GM06990 (cell line): ENCODE measurements at regions not wholly inside any gene's neighbourhood (a gene's known extent, or its start where the extent isn't known, plus 50 kb on each side); places are given as distances from the start of the nearest gene placed in this dataset.
A peak's percentile ranks its signal among the peaks of the same experiment; 100 is the strongest.

Source experiments
- DNase-seq: peaks from one replicate; pipeline ENCODE4 v3.0.0-alpha.2; 2011; ENCODE audit not compliant: insufficient read length; ENCODE audit errors: extremely low read depth
- H3K27me3 ChIP-seq: replicated peaks from 2 replicates; pipeline ENCODE4 v1.6.0; 2011; ENCODE audit warnings: low read length; ENCODE audit not compliant: control insufficient read depth, insufficient read depth
- H3K36me3 ChIP-seq: 2 replicates; pipeline ENCODE4 v1.5.1; 2011; ENCODE audit warnings: low read length; ENCODE audit not compliant: control insufficient read depth, insufficient read depth
- H3K4me3 ChIP-seq: replicated peaks from 2 replicates; pipeline ENCODE4 v1.5.1; 2011; ENCODE audit warnings: low read depth, mild to moderate bottlenecking, control low read depth, low read length
- CTCF ChIP-seq: IDR thresholded peaks from 2 replicates; pipeline ENCODE4 v1.5.1; 2011; ENCODE audit warnings: low read length, control low read depth, mild to moderate bottlenecking, inconsistent platforms; ENCODE audit not compliant: insufficient read depth, poor library complexity, severe bottlenecking

DNA sequence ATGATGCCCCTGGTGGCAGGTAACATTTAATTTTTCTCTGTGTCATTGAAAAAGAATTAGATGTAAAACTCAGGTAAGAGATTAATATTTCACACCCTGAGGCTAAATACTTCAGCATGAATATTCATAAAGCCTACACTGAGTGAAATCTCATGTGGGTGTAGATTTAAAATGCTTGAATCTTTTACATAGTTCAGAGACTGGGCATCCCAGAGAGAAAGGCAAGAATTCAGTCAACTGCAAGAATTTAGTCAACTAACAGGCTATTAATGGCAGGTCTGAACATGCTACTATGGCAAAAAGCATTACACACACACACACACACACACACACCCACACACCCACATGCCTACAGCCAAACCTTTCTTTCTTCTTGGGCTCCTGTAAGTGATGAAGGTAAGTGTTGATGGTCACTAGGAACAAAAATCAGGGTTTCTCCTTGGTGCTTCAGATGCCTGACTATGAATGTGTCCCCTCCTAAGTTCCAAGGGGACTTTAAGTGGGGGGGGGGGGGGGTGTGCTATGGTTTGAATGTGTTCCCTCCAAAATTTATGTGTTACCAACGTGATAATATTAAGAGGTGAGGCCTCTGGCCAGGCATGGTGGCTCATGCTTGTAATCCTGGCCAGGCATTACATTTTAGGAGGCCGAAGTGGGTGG is 63.7 kb upstream of the PSMD7 start:
- peak; percentile 12 for TF ChIP-seq CTCF
- no peaks in the 10 kb centered on the region; the same call in 1 of the 2 replicates for H3K27me3 ChIP-seq
- no peak for DNase-seq
- H3K36me3 ChIP-seq, result no peaks in the 10 kb centered on the region
- no peak overlapping the region for H3K4me3 ChIP-seq

DNA sequence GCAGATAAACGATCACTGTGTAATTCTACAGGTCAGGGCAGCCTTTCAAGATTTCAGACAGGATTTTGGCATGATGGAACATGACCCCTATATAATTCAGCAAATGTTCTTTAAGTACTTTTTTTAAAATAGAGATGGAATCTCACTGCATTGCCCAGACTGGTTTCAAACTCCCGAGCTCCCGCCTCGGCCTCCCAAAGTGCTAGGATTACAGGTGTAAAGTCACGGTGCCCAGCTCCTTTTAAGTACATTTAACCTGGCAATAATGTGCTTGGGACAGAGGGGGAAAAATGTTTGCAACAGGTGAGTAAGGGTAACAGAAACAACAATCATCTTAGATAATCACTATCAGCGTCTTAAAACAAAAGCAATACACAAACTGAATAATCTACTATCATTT is 66.5 kb upstream of the PSMD7 start:
- Histone ChIP-seq H3K27me3 (no peaks in the 10 kb centered on the region; the same call in 1 of the 2 replicates), H3K36me3 (no peaks in the 10 kb centered on the region), H3K4me3 (no peak overlapping the region)
- no peak for DNase-seq
- no peak for TF ChIP-seq CTCF

DNA sequence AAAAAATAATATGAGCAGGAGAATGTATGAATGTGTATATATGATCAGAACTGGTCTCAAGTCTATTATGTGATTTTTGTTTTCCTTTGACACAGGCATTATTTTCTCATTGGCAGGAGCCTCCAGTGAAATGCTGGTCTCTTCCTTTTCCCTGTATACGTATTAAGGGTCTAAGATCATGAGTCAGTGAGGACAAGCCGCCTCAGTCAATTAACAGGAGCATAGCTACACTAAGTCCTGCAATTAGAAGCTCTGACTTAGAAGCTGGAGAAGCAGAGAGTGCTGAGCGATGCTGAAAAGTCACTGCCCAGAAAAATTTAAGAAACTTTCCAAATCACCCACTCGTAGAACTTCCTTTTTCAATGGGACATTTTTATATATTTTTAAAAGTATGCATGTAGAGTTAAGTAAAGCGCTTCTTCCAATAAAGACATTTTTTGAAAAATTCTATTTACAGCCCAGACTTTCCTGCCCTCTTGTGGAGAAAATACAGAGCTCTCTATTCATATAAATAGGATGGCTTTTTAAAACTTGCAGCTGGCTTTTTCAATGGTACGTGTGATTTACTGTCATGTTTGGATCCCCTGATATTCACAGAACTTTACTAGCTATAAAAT is 70.2 kb upstream of the PSMD7 start:
- peak; percentile 49 for TF ChIP-seq CTCF
- Histone ChIP-seq H3K36me3 (no peaks in the 10 kb centered on the region), H3K27me3 (no peaks in the 10 kb centered on the region; the same call in 1 of the 2 replicates), H3K4me3 (no peak overlapping the region)
- DNase-seq, result no peak

- Histone ChIP-seq H3K36me3 (no peaks in the 10 kb centered on the region), H3K4me3 (no peak overlapping the region)
- no peak for DNase-seq
Observed at GRCh38 chr16:74224828-74225612, 71.6 kb upstream of the PSMD7 start.

DNA sequence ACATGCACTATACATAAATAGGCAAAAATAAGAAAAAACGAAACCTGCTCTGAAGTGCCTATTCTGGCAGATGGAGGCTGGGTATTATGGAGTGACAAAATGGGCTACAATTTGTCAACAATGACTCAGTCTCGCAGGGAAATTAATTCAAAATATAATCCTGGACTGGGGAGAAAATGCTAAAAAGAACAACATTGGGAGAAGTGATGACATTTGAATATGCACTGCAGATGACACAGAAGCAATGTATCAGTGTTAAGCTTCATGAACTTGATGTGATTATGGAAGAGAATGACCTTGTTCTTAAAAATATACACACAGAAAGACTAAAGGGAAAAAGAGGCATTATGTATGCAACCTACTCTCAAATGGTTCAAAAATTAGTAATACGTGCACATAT is 74.8 kb upstream of the PSMD7 start:
- no peak overlapping the region for H3K4me3 ChIP-seq
- no peak for TF ChIP-seq CTCF
- no peaks in the 10 kb centered on the region for H3K36me3 ChIP-seq
- no peaks in the 10 kb centered on the region for H3K27me3 ChIP-seq
- DNase-seq, result no peak

More at GRCh38 chr16:74224828-74225612, 71.6 kb upstream of the PSMD7 start:
- no peaks in the 10 kb centered on the region; the same call in 1 of the 2 replicates for H3K27me3 ChIP-seq
- TF ChIP-seq CTCF, result no peak
